GM19328 (cell line): ENCODE measurements at regions not wholly inside any gene's neighbourhood (a gene's known extent, or its start where the extent isn't known, plus 50 kb on each side); places are given as distances from the start of the nearest gene placed in this dataset.

ENCODE experiments used
- ATAC-seq: cut with Tn5 transposase; IDR thresholded peaks from one replicate; pipeline ENCODE4 v1.9.1; 2021; ENCODE audit warnings: mild to moderate bottlenecking, moderate library complexity; ENCODE audit not compliant: unreplicated experiment

- ATAC-seq: no peak
Measured at GRCh38 chr5:58074717-58075116, 385.2 kb downstream of the PLK2 start.

- no peak for ATAC-seq
Measured at GRCh38 chr5:58074222-58074621, 385.7 kb downstream of the PLK2 start.

GRCh38 chr5:58073243-58073642 is 386.6 kb downstream of the PLK2 start:
- ATAC-seq: no peak

GRCh38 chr5:58072300-58072965 is 387.5 kb downstream of the PLK2 start:
- ATAC-seq: no peak

GRCh38 chr5:58071566-58071965 is 388.3 kb downstream of the PLK2 start:
- ATAC-seq: no peak

- no peak for ATAC-seq
Measured at GRCh38 chr5:58069846-58070245, 390.0 kb downstream of the PLK2 start.

GRCh38 chr5:58069016-58069705 is 390.7 kb downstream of the PLK2 start:
- ATAC-seq: no peak

GRCh38 chr5:58066557-58066956 is 393.3 kb downstream of the PLK2 start:
- ATAC-seq: no peak

GRCh38 chr5:58066076-58066475 is 393.8 kb downstream of the PLK2 start:
- ATAC-seq: no peak

- no peak for ATAC-seq
Measured at GRCh38 chr5:58064801-58065200, 395.1 kb downstream of the PLK2 start.

- no peak for ATAC-seq
Measured at GRCh38 chr5:58060996-58061395, 398.9 kb downstream of the PLK2 start.

GRCh38 chr5:58057324-58057723 is 402.6 kb downstream of the PLK2 start:
- no peak for ATAC-seq

- ATAC-seq: no peak
Measured at GRCh38 chr5:58056546-58056945, 403.3 kb downstream of the PLK2 start.

- no peak for ATAC-seq
Measured at GRCh38 chr5:58054018-58054417, 405.9 kb downstream of the PLK2 start.

GRCh38 chr5:58048954-58049353 is 410.9 kb downstream of the PLK2 start:
- no peak for ATAC-seq

GRCh38 chr5:58048185-58048925 is 411.5 kb downstream of the PLK2 start:
- no peak for ATAC-seq

- no peak for ATAC-seq
Measured at GRCh38 chr5:58046371-58046770, 413.5 kb downstream of the PLK2 start.

GRCh38 chr5:58044166-58044565 is 415.7 kb downstream of the PLK2 start:
- ATAC-seq: no peak

GRCh38 chr5:58043032-58043945 is 416.6 kb downstream of the PLK2 start:
- ATAC-seq: no peak

- no peak for ATAC-seq
Measured at GRCh38 chr5:58041884-58042283, 418.0 kb downstream of the PLK2 start.

GRCh38 chr5:58040846-58041245 is 419.0 kb downstream of the PLK2 start:
- no peak for ATAC-seq
